GM12892 (cell line): ENCODE measurements at regions not wholly inside any gene's neighbourhood (a gene's known extent, or its start where the extent isn't known, plus 50 kb on each side); places are given as distances from the start of the nearest gene placed in this dataset.

Source experiments
- POLR2A ChIP-seq: IDR thresholded peaks from 2 replicates; pipeline ENCODE4 v1.6.1; 2011; ENCODE audit warnings: low read depth, low read length, control low read depth
- POLR2AphosphoS5 ChIP-seq: IDR thresholded peaks from 2 replicates; pipeline ENCODE4 v1.6.1; 2011; ENCODE audit warnings: low read depth, low read length, control low read depth

- TF ChIP-seq POLR2AphosphoS5, result no peak
- no peak for TF ChIP-seq POLR2A
Measured at GRCh38 chr16:22728167-22728836, 85.7 kb upstream of the HS3ST2 start.
